ENCODE measurements at regions not wholly inside any gene's neighbourhood (a gene's known extent, or its start where the extent isn't known, plus 50 kb on each side); places are given as distances from the start of the nearest gene placed in this dataset.
"Not testable (repeated sequence)": the region's sequence is repeated elsewhere in the genome, so short reads cannot be mapped to it uniquely, and the experiment has no call there.

- intact Hi-C loops (cut with DNase I) = no loop called here
- DNase-seq (ENCODE audit: low spot score) = peak; percentile 57
These were observed 370.3 kb downstream of the BCL11B start for GRCh38 chr14:98901511-98902205.

- DNase-seq (ENCODE audit: low spot score) = no peak
- intact Hi-C loops (cut with DNase I) = no loop called here
These were observed 368.6 kb downstream of the BCL11B start for GRCh38 chr14:98903371-98903770.

- intact Hi-C loops (cut with DNase I) = no loop called here
- DNase-seq (ENCODE audit: low spot score) = no peak
These were observed 367.3 kb downstream of the BCL11B start for GRCh38 chr14:98904677-98905076.

GRCh38 chr14:98906123-98906995, 365.6 kb downstream of the BCL11B start:
- intact Hi-C loops (cut with DNase I) = no loop called here
- no peak for DNase-seq (ENCODE audit: low spot score)

GRCh38 chr14:98907271-98907670, 364.7 kb downstream of the BCL11B start:
- intact Hi-C loops (cut with DNase I) = no loop called here
- no peak for DNase-seq (ENCODE audit: low spot score)

- intact Hi-C loops (cut with DNase I) = no loop called here
- DNase-seq (ENCODE audit: low spot score) = no peak
These were observed 363.9 kb downstream of the BCL11B start for GRCh38 chr14:98908050-98908449.

GRCh38 chr14:98909251-98909944, 362.6 kb downstream of the BCL11B start:
- intact Hi-C loops (cut with DNase I) = no loop called here
- DNase-seq (ENCODE audit: low spot score) = no peak

GRCh38 chr14:98910061-98910460, 361.9 kb downstream of the BCL11B start:
- no peak for DNase-seq (ENCODE audit: low spot score)
- intact Hi-C loops (cut with DNase I) = no loop called here

GRCh38 chr14:98912655-98913054, 359.3 kb downstream of the BCL11B start:
- intact Hi-C loops (cut with DNase I) = no loop called here

GRCh38 chr14:98913967-98914650, 357.9 kb downstream of the BCL11B start:
- intact Hi-C loops (cut with DNase I) = no loop called here
- DNase-seq (ENCODE audit: low spot score) = no peak

More at GRCh38 chr14:98912655-98913054, 359.3 kb downstream of the BCL11B start:
- DNase-seq (ENCODE audit: low spot score) = no peak

GRCh38 chr14:98914942-98915341, 357.1 kb downstream of the BCL11B start:
- no peak for DNase-seq (ENCODE audit: low spot score)
- intact Hi-C loops (cut with DNase I) = no loop called here

- intact Hi-C loops (cut with DNase I) = no loop called here
- no peak for DNase-seq (ENCODE audit: low spot score)
These were observed 356.4 kb downstream of the BCL11B start for GRCh38 chr14:98915625-98916024.

- intact Hi-C loops (cut with DNase I) = no loop called here
- DNase-seq (ENCODE audit: low spot score) = no peak
These were observed 356.0 kb downstream of the BCL11B start for GRCh38 chr14:98916036-98916435.

GRCh38 chr14:98916476-98916875, 355.5 kb downstream of the BCL11B start:
- DNase-seq (ENCODE audit: low spot score) = no peak
- intact Hi-C loops (cut with DNase I) = no loop called here

GRCh38 chr14:98919434-98919833, 352.6 kb downstream of the BCL11B start:
- intact Hi-C loops (cut with DNase I) = no loop called here
- DNase-seq (ENCODE audit: low spot score) = peak; percentile 44

GRCh38 chr14:98921306-98921705, 350.7 kb downstream of the BCL11B start:
- peak; percentile 5 for DNase-seq (ENCODE audit: low spot score)

GRCh38 chr14:98923596-98923995, 348.4 kb downstream of the BCL11B start:
- no peak for DNase-seq (ENCODE audit: low spot score)
- intact Hi-C loops (cut with DNase I) = no loop called here

More at GRCh38 chr14:98921306-98921705, 350.7 kb downstream of the BCL11B start:
- intact Hi-C loops (cut with DNase I) = not testable (repeated sequence)

- DNase-seq (ENCODE audit: low spot score) = no peak
- intact Hi-C loops (cut with DNase I) = no loop called here
These were observed 348.0 kb downstream of the BCL11B start for GRCh38 chr14:98924046-98924445.

- DNase-seq (ENCODE audit: low spot score) = no peak
- intact Hi-C loops (cut with DNase I) = no loop called here
These were observed 346.5 kb downstream of the BCL11B start for GRCh38 chr14:98925354-98926040.
